Astrocyte (in vitro differentiated cells and primary cell): ENCODE measurements at regions not wholly inside any gene's neighbourhood (a gene's known extent, or its start where the extent isn't known, plus 50 kb on each side); places are given as distances from the start of the nearest gene placed in this dataset.

Experiments used
- DNase-seq: peaks from one replicate; pipeline ENCODE4 v3.0.0-alpha.2; 2010; ENCODE audit warnings: low read depth
- FAIRE-seq: peaks from 2 replicates; lab custom pipeline; 2011; peaks lifted over from hg19 to GRCh38; lab: Jason Lieb, UNC
- H2AFZ ChIP-seq: 2 replicates; pipeline ENCODE4 v1.6.0; 2012; ENCODE audit warnings: low read depth, low read length, inconsistent platforms
- H3K27ac ChIP-seq: 2 replicates; pipeline ENCODE4 v1.5.1; 2011; ENCODE audit warnings: low read depth, low read length, inconsistent platforms
- H3K27me3 ChIP-seq: 2 replicates; pipeline ENCODE4 v1.6.0; 2011; ENCODE audit warnings: low read length, inconsistent platforms; ENCODE audit not compliant: insufficient read depth
- H3K36me3 ChIP-seq: 2 replicates; pipeline ENCODE4 v1.5.1; 2011; ENCODE audit warnings: low read length, inconsistent platforms; ENCODE audit not compliant: insufficient read depth
- H3K4me1 ChIP-seq: 2 replicates; pipeline ENCODE4 v1.5.1; 2011; ENCODE audit warnings: low read length, inconsistent platforms; ENCODE audit not compliant: insufficient read depth
- H3K4me2 ChIP-seq: 2 replicates; pipeline ENCODE4 v1.6.0; 2012; ENCODE audit warnings: low read length, inconsistent platforms
- H3K4me3 ChIP-seq: 2 replicates; pipeline ENCODE4 v1.5.1; 2011; ENCODE audit warnings: low read depth, mild to moderate bottlenecking, low read length, inconsistent platforms; ENCODE audit not compliant: insufficient read depth
- H3K79me2 ChIP-seq: 2 replicates; pipeline ENCODE4 v1.6.0; 2012; ENCODE audit warnings: mild to moderate bottlenecking, low read length, inconsistent platforms; ENCODE audit not compliant: insufficient read depth
- H3K9ac ChIP-seq: 2 replicates; pipeline ENCODE4 v1.6.0; 2012; ENCODE audit warnings: mild to moderate bottlenecking, low read length, inconsistent platforms
- H3K9me3 ChIP-seq: 2 replicates; pipeline ENCODE4 v1.5.1; 2012; ENCODE audit warnings: low read depth, mild to moderate bottlenecking, low read length, inconsistent platforms; ENCODE audit not compliant: insufficient read depth
- H4K20me1 ChIP-seq: 2 replicates; pipeline ENCODE4 v1.6.0; 2012; ENCODE audit warnings: low read length, inconsistent platforms; ENCODE audit not compliant: insufficient read depth
- H3K27ac Mint-ChIP-seq: one replicate; pipeline ENCODE4 v1.8.0; 2021; ENCODE audit warnings: mild to moderate bottlenecking, mixed read lengths; ENCODE audit not compliant: unreplicated experiment
- H3K27me3 Mint-ChIP-seq: one replicate; pipeline ENCODE4 v1.8.0; 2021; ENCODE audit warnings: low read depth, mixed read lengths; ENCODE audit not compliant: unreplicated experiment
- H3K36me3 Mint-ChIP-seq: one replicate; pipeline ENCODE4 v1.8.0; 2021; ENCODE audit warnings: low read depth, mixed read lengths; ENCODE audit not compliant: unreplicated experiment
- H3K4me1 Mint-ChIP-seq: one replicate; pipeline ENCODE4 v1.8.0; 2021; ENCODE audit warnings: low read depth, mixed read lengths; ENCODE audit not compliant: unreplicated experiment
- H3K4me3 Mint-ChIP-seq: one replicate; pipeline ENCODE4 v1.8.0; 2021; ENCODE audit warnings: mild to moderate bottlenecking, moderate library complexity, mixed read lengths; ENCODE audit not compliant: unreplicated experiment
- H3K9me3 Mint-ChIP-seq: one replicate; pipeline ENCODE4 v1.8.0; 2021; ENCODE audit warnings: mild to moderate bottlenecking, mixed read lengths; ENCODE audit not compliant: unreplicated experiment
- CTCF ChIP-seq: IDR thresholded peaks from 2 replicates; pipeline ENCODE4 v1.5.1; 2011; ENCODE audit warnings: low read depth, mild to moderate bottlenecking, inconsistent platforms, low read length, moderate library complexity; ENCODE audit not compliant: insufficient read depth
- EZH2 ChIP-seq: IDR thresholded peaks from 2 replicates; pipeline ENCODE4 v1.6.1; 2012; ENCODE audit warnings: mild to moderate bottlenecking, low read length, inconsistent platforms; ENCODE audit not compliant: insufficient read depth

DNA sequence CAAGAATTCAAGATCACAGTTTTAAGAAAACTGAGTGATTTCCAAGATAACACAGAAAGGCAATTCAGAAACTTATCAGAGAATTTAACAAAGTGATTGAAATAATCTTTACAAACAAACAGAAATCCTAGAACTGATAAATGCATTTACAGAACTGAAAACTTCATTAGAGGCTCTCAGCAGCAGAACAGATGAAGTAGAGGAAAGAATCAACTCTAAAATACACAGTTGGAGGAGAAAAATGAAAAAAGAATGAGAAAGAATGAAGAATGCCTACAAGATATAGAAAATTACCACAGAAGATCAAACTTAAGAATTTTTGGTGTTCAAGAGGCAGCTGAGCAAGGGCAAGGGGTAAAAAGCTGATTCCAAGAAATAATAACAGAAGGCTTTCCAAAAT lies 168.8 kb downstream of the POLR2M start:
- H4K20me1 ChIP-seq, result no peaks in the 10 kb centered on the region
- TF ChIP-seq CTCF, result no peak
- TF ChIP-seq EZH2, result no peak
- H2AFZ ChIP-seq, result no peak overlapping the region
- H3K9ac ChIP-seq, result no peak overlapping the region
- Mint-ChIP-seq H3K4me3 (no peak overlapping the region), H3K27ac (no peak overlapping the region), H3K9me3 (peaks cover 5% of the 10 kb centered on the region), H3K4me1 (peaks cover 23% of the 10 kb centered on the region), H3K27me3 (no peaks in the 10 kb centered on the region), H3K36me3 (no peaks in the 10 kb centered on the region)
- DNase-seq, result no peak
- no peaks in the 10 kb centered on the region for H3K27me3 ChIP-seq
- peaks cover 17% of the 10 kb centered on the region for H3K4me1 ChIP-seq
- no peak overlapping the region for H3K4me2 ChIP-seq
- no peak overlapping the region for H3K27ac ChIP-seq
- no peak for FAIRE-seq
- no peaks in the 10 kb centered on the region for H3K9me3 ChIP-seq
- no peaks in the 10 kb centered on the region for H3K36me3 ChIP-seq
- no peaks in the 10 kb centered on the region for H3K79me2 ChIP-seq
- H3K4me3 ChIP-seq, result no peak overlapping the region

DNA sequence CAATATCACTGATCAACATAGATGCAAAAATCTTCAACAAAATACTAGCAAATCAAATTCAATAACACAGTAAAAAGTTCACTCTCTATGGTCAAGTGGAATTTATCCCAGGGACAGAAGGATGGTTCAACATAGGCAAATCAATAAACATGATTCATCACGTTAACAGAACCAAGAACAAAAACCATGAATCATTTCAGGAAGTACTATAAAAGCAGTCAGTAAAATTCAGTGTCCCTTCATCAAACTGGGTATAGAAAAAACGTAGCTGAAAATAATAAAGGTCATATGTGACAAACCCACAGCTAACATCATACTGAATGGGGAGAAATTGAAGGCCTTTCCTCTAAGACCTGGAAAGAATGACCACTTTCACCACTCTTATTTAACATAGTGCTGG lies 172.1 kb downstream of the POLR2M start:
- Histone ChIP-seq H3K27me3 (no peaks in the 10 kb centered on the region), H3K36me3 (no peaks in the 10 kb centered on the region), H3K4me2 (no peak overlapping the region), H4K20me1 (no peaks in the 10 kb centered on the region), H3K4me3 (no peak overlapping the region), H3K9ac (no peak overlapping the region), H3K27ac (no peak overlapping the region), H2AFZ (no peak overlapping the region), H3K9me3 (no peaks in the 10 kb centered on the region), H3K4me1 (peaks cover 17% of the 10 kb centered on the region), H3K79me2 (no peaks in the 10 kb centered on the region)
- DNase-seq (peak; percentile 20), FAIRE-seq (peak; percentile 54)
- TF ChIP-seq EZH2 (no peak), CTCF (no peak)
- no peak overlapping the region for H3K4me3 Mint-ChIP-seq
- H3K9me3 Mint-ChIP-seq, result peaks cover 5% of the 10 kb centered on the region
- H3K27ac Mint-ChIP-seq, result no peak overlapping the region
- no peaks in the 10 kb centered on the region for H3K36me3 Mint-ChIP-seq
- H3K4me1 Mint-ChIP-seq, result peaks cover 14% of the 10 kb centered on the region
- peaks cover under 1% of the 10 kb centered on the region for H3K27me3 Mint-ChIP-seq

DNA sequence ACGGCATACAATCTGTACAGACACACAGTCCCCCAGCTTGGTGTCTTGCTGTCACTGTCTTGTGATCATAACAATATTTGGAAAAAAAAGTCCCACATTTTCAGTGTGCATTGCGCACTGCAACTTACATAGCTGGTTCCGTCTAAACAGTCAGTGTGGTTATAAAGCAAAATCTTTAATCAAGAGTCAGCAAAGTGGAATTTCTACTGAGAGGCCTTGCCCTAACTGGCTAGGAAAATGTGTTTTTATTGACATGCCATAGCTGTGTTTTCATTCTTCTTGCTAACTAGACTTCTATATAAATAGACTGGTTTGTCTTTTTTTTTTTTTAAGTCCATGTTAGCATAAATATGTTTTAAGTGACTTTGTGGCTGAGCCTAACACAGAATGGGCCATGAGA lies 174.8 kb downstream of the POLR2M start:
- no peak for TF ChIP-seq CTCF
- TF ChIP-seq EZH2, result no peak
- no peaks in the 10 kb centered on the region for H3K36me3 Mint-ChIP-seq
- Histone ChIP-seq H3K4me1 (peaks cover 3% of the 10 kb centered on the region), H3K27ac (no peak overlapping the region), H3K4me3 (no peak overlapping the region), H3K9ac (no peak overlapping the region), H3K79me2 (no peaks in the 10 kb centered on the region), H3K4me2 (no peak overlapping the region), H3K36me3 (no peaks in the 10 kb centered on the region), H2AFZ (no peak overlapping the region), H3K27me3 (peaks cover 3% of the 10 kb centered on the region), H4K20me1 (no peaks in the 10 kb centered on the region), H3K9me3 (no peaks in the 10 kb centered on the region)
- peaks cover 19% of the 10 kb centered on the region for H3K27me3 Mint-ChIP-seq
- H3K4me3 Mint-ChIP-seq, result no peak overlapping the region
- DNase-seq (peak; percentile 57), FAIRE-seq (peak; percentile 90)
- peaks cover 4% of the 10 kb centered on the region for H3K4me1 Mint-ChIP-seq
- no peaks in the 10 kb centered on the region for H3K9me3 Mint-ChIP-seq
- no peak overlapping the region for H3K27ac Mint-ChIP-seq
